A673 (cell line): ENCODE measurements at regions not wholly inside any gene's neighbourhood (a gene's known extent, or its start where the extent isn't known, plus 50 kb on each side); places are given as distances from the start of the nearest gene placed in this dataset.
"Not testable (repeated sequence)": the region's sequence is repeated elsewhere in the genome, so short reads cannot be mapped to it uniquely, and the experiment has no call there.

ENCODE experiments used
- BruUV-seq: library from RNA; stranded (reverse); fragments of 400-500 nt; replicated peaks from 2 replicates; lab custom pipeline; 2021; lab: Mats Ljungman, UMichigan
- CTCF ChIA-PET: fragments of 300-600 bp; sonication (Branson Sonifier 250); formaldehyde crosslinking; loops from one replicate; lab custom pipeline; 2022; ENCODE audit warnings: antibody characterized with exemption; lab: Charles Lee
- POLR2A ChIA-PET: fragments of 300-600 bp; sonication (Branson Sonifier 250); formaldehyde crosslinking; loops from one replicate; lab custom pipeline; 2022; ENCODE audit warnings: antibody characterized with exemption; ENCODE audit not compliant: low non-redundant PET; lab: Charles Lee
- DNase-seq: peaks from one replicate; pipeline ENCODE4 v3.0.0-alpha.2; 2015; ENCODE audit warnings: low spot score
- H3K27ac ChIP-seq: fragments of 200-600 bp; sonication (generic); 2 replicates; pipeline ENCODE4 v1.5.1; 2016; ENCODE audit warnings: mixed run types, low read depth, mild to moderate bottlenecking, mixed read lengths, antibody characterized with exemption, low read length; ENCODE audit not compliant: poor library complexity, severe bottlenecking
- H3K27me3 ChIP-seq: fragments of 200-600 bp; sonication (generic); replicated peaks from 2 replicates; pipeline ENCODE4 v1.6.1; 2017; ENCODE audit warnings: mixed run types, low read depth, mild to moderate bottlenecking, mixed read lengths, antibody characterized with exemption, low read length; ENCODE audit not compliant: insufficient read depth, poor library complexity
- H3K36me3 ChIP-seq: fragments of 200-600 bp; sonication (generic); 2 replicates; pipeline ENCODE4 v1.6.1; 2016; ENCODE audit warnings: mixed run types, mild to moderate bottlenecking, mixed read lengths, antibody characterized with exemption, low read length; ENCODE audit not compliant: insufficient read depth, poor library complexity, severe bottlenecking
- H3K4me1 ChIP-seq: fragments of 200-600 bp; sonication (generic); 2 replicates; pipeline ENCODE4 v1.6.1; 2017; ENCODE audit warnings: mixed run types, mild to moderate bottlenecking, mixed read lengths, antibody characterized with exemption, low read length; ENCODE audit not compliant: insufficient read depth, poor library complexity, severe bottlenecking
- H3K4me3 ChIP-seq: fragments of 200-600 bp; sonication (generic); 2 replicates; pipeline ENCODE4 v1.5.1; 2016; ENCODE audit warnings: low read depth, mixed run types, mild to moderate bottlenecking, mixed read lengths, low read length; ENCODE audit not compliant: poor library complexity, severe bottlenecking
- H3K9me3 ChIP-seq: fragments of 200-600 bp; sonication (generic); 2 replicates; pipeline ENCODE4 v1.6.1; 2016; ENCODE audit warnings: mixed run types, low read depth, mild to moderate bottlenecking, mixed read lengths, antibody characterized with exemption, low read length; ENCODE audit not compliant: poor library complexity, severe bottlenecking
- EZH2 ChIP-seq: fragments of 200-600 bp; sonication (generic); IDR thresholded peaks from 2 replicates; pipeline ENCODE4 v1.6.1; 2017; ENCODE audit warnings: borderline replicate concordance, low read depth, mild to moderate bottlenecking, mixed read lengths, antibody characterized with exemption, low read length; ENCODE audit not compliant: poor library complexity, severe bottlenecking
- intact Hi-C: fragments of 100-400 bp; cut with micrococcal nuclease; formaldehyde crosslinking; loops from one replicate; pipeline ENCODE4 v1.10.0; 2022; ENCODE audit not compliant: unreplicated experiment
- TF ChIP-seq, protein P1 (sequence below): fragments of 300-800, 200-600 bp; sonication (generic); conservative IDR thresholded peaks from 2 replicates; pipeline ENCODE4 v1.5.1; 2017; ENCODE audit warnings: low read depth, mild to moderate bottlenecking, antibody characterized with exemption, low read length, moderate library complexity, mixed read lengths

DNA sequence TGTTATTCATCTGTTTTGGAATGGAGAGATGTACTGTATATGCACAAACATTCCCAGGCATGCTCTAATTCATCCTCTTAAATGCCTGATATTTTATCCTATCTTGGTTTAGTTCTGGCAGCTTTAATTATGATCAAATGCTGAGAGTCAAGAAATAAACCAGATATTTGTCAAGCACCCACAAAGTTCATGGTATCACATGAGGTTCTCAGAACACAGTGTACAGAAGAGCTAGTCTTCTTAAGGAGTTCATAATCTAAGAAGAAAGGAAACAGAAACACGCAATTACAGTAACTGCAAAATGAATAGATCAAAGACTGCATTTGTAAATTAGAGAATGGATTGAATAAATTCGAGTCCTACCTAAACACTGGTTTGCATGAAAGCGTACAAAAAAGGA, 58.3 kb upstream of the KCNH1 start:
- no peak overlapping the region for H3K4me3 ChIP-seq
- POLR2A ChIA-PET, result interaction anchor here (0.6 kb wide), 1 partner anchor 89 kb away, joined by 5 read pairs; no protein-coding TSS in a partner anchor
- TF ChIP-seq, protein P1, sequence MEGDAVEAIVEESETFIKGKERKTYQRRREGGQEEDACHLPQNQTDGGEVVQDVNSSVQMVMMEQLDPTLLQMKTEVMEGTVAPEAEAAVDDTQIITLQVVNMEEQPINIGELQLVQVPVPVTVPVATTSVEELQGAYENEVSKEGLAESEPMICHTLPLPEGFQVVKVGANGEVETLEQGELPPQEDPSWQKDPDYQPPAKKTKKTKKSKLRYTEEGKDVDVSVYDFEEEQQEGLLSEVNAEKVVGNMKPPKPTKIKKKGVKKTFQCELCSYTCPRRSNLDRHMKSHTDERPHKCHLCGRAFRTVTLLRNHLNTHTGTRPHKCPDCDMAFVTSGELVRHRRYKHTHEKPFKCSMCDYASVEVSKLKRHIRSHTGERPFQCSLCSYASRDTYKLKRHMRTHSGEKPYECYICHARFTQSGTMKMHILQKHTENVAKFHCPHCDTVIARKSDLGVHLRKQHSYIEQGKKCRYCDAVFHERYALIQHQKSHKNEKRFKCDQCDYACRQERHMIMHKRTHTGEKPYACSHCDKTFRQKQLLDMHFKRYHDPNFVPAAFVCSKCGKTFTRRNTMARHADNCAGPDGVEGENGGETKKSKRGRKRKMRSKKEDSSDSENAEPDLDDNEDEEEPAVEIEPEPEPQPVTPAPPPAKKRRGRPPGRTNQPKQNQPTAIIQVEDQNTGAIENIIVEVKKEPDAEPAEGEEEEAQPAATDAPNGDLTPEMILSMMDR, result no peak
- TF ChIP-seq EZH2, result no peak
- intact Hi-C loops, result no loop called here
- DNase-seq, result no peak
- no peak overlapping the region for H3K27ac ChIP-seq
- peaks cover 15% of the 10 kb centered on the region for H3K27me3 ChIP-seq
- CTCF ChIA-PET, result no interaction called here
- H3K36me3 ChIP-seq, result no peaks in the 10 kb centered on the region
- no peaks in the 10 kb centered on the region for H3K9me3 ChIP-seq
- H3K4me1 ChIP-seq, result no peaks in the 10 kb centered on the region
- BruUV-seq, result no TSS peak

DNA sequence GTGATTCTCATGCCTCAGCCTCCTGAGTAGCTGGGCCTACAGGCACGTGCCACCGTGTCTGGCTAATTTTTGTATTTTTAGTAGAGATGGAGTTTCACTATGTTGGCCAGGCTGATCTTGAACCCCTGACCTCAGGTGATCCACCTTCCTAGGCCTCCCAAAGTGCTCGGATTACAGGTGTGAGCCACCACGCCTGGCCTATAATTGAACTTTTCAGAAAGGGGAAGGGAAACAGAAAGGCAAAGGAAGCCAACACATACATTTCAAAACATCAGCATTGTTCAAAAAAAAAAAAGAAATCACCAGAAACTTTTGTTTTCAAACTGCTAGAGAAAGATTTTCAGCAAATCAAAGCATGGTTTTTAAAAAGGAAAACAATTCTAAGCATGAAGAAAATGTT, 54.8 kb upstream of the KCNH1 start:
- H3K9me3 ChIP-seq, H3K27ac ChIP-seq, H3K4me1 ChIP-seq, H3K36me3 ChIP-seq, DNase-seq, H3K27me3 ChIP-seq, BruUV-seq, CTCF ChIA-PET, POLR2A ChIA-PET, H3K4me3 ChIP-seq, intact Hi-C loops: not testable (repeated sequence)

DNA sequence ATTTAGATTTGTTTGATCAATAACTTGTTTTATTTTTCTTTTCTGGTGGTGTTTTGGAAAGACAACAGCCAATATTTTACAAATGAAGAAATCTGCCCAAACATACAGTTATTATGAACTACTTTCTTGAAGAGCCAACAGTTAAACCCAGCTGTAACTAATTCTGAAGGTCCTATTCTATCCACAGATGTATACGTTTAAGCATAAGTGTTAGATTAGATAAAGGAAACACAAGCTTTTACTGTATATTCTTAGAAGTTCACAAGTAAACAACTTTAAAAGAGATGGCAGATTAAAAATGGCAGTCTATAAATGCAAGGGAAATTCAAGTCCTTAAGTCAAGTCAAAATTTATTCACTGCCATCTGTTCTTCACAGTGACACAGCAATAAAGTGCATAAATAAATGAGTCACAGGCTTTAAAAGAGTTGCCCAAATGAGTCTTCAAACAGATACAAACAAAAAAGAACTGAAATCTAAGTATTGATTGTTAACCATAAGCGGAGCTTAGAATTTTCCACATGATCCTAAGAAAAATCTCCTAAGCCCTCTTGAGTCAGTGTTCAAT, 49.9 kb upstream of the KCNH1 start:
- Histone ChIP-seq H3K27ac (no peak overlapping the region), H3K9me3 (no peaks in the 10 kb centered on the region), H3K36me3 (no peaks in the 10 kb centered on the region), H3K4me3 (no peak overlapping the region), H3K27me3 (peaks cover 5% of the 10 kb centered on the region), H3K4me1 (no peaks in the 10 kb centered on the region)
- TF ChIP-seq EZH2, result no peak
- TF ChIP-seq, protein P1, result no peak
- ChIA-PET CTCF (no interaction called here), POLR2A (no interaction called here)
- DNase-seq, result no peak
- intact Hi-C loops, result no loop called here
- BruUV-seq, result no TSS peak
